ENCODE measurements at regions not wholly inside any gene's neighbourhood (a gene's known extent, or its start where the extent isn't known, plus 50 kb on each side); places are given as distances from the start of the nearest gene placed in this dataset.

DNA sequence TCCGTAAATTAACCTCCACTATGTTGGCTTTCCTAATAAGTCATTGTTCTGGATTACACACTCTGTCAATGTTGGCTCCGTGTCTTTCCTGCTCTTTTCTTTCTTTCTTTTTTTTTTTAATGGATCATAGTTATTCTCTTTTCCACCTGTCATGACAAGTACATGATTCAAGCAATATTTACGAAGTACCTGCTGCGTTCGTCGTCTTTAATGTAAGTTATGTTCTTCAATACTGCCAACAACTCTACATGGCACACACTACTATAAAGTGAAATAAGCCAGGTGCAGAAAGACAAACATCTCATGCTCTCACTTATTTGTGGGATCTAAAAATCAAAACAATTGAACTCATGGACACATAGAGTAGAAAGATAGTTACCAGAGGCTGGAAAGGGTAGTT lies 239.1 kb downstream of the SCG2 start:
- 95% methylated on average over 6 of the region's 6 CpGs; no CpG with 5 or more reads in 1 of the 2 experiments for WGBS, 2 experiments (ENCODE audit: extremely low coverage in 1 of 2, insufficient coverage in 1 of 2, insufficient read length in 1 of 2, insufficient replicate concordance in 2 of 2, low coverage in 1 of 2, low lambda C conversion rate in 2 of 2, missing lambda C conversion rate in 1 of 2)
- DNase-seq (ENCODE audit: low read depth in 1 of 2, low spot score in 2 of 2) (no peak), FAIRE-seq (no peak)
- no peak overlapping the region for H3K14ac ChIP-seq (ENCODE audit: insufficient read length)
- no peak overlapping the region for H3K23ac ChIP-seq (ENCODE audit: insufficient read length)
- H3K27me3 ChIP-seq (replicated peaks in 1 of 4; ENCODE audit: control insufficient read depth in 3 of 4, extremely low read depth in 1 of 4, insufficient read depth in 3 of 4, low read length in 3 of 4) = no peaks in the 10 kb centered on the region
- no peak overlapping the region for H3K4me3 ChIP-seq (ENCODE audit: extremely low read depth in 1 of 4, insufficient read depth in 2 of 4, low read depth in 3 of 4, low read length in 4 of 4)
- H4K8ac ChIP-seq (ENCODE audit: extremely low read depth, insufficient read depth, low read length) = no peak overlapping the region
- no peak overlapping the region for H2AFZ ChIP-seq (ENCODE audit: low read length)
- no peaks in the 10 kb centered on the region for H3K79me2 ChIP-seq (ENCODE audit: control insufficient read depth in 1 of 2, insufficient read depth in 2 of 2, low read length in 2 of 2)
- no peak overlapping the region for H2BK120ac ChIP-seq (replicated peaks; ENCODE audit: low read depth, low read length)
- H2BK5ac ChIP-seq (ENCODE audit: low read depth, low read length) = no peak overlapping the region
- no peak overlapping the region for H2AK5ac ChIP-seq (ENCODE audit: low read depth, low read length)
- H2BK12ac ChIP-seq (ENCODE audit: low read depth, low read length) = no peak overlapping the region
- H3K4ac ChIP-seq (replicated peaks; ENCODE audit: insufficient read length, low read depth, low read length) = no peak overlapping the region
- H3K56ac ChIP-seq (replicated peaks; ENCODE audit: insufficient read length, low read depth, low read length) = no peak overlapping the region
- POLR2A ChIA-PET (ENCODE audit: partially characterized antibody) = no interaction called here
- H3K9ac ChIP-seq (replicated peaks in 1 of 4; ENCODE audit: extremely low read depth in 1 of 4, low read depth in 3 of 4, low read length in 3 of 4) = no peak overlapping the region
- no peak overlapping the region for H4K91ac ChIP-seq (replicated peaks; ENCODE audit: insufficient read length, low read length)
- H3K27ac ChIP-seq (ENCODE audit: low read depth, low read length) = no peak overlapping the region
- H3K4me1 ChIP-seq (replicated peaks in 1 of 4; ENCODE audit: control insufficient read depth in 3 of 4, insufficient read depth in 4 of 4, low read length in 3 of 4) = no peaks in the 10 kb centered on the region
- no peak overlapping the region for H3K4me2 ChIP-seq (ENCODE audit: insufficient read depth in 1 of 2, low read depth in 2 of 2, low read length in 2 of 2)
- CTCF ChIA-PET (ENCODE audit: partially characterized antibody) = no interaction called here
- no peaks in the 10 kb centered on the region for H3K9me3 ChIP-seq (ENCODE audit: insufficient read depth in 2 of 2, low read depth in 1 of 2, low read length in 1 of 2)
- H3K79me1 ChIP-seq (ENCODE audit: low read depth, low read length) = no peaks in the 10 kb centered on the region
- H3K18ac ChIP-seq (ENCODE audit: extremely low read depth, low read length) = no peak overlapping the region
- no peaks in the 10 kb centered on the region for H3K23me2 ChIP-seq (ENCODE audit: low read depth, low read length)
- no peaks in the 10 kb centered on the region for H3K36me3 ChIP-seq (ENCODE audit: control insufficient read depth in 2 of 4, insufficient read depth in 4 of 4, low read length in 3 of 4)
- no peak overlapping the region for H4K5ac ChIP-seq (ENCODE audit: insufficient read length, low read depth, low read length)
- no peak overlapping the region for H2BK20ac ChIP-seq (ENCODE audit: low read length)
- H4K20me1 ChIP-seq (replicated peaks in 1 of 2; ENCODE audit: control insufficient read depth in 1 of 2, insufficient read depth in 2 of 2, low read length in 2 of 2) = no peaks in the 10 kb centered on the region
- no peak overlapping the region for H2BK15ac ChIP-seq (ENCODE audit: low read length)
- TF ChIP-seq YY1 (IDR thresholded peaks at IDR 0.05; ENCODE audit: low read depth, low read length) = no peak
- TF ChIP-seq, protein P1, sequence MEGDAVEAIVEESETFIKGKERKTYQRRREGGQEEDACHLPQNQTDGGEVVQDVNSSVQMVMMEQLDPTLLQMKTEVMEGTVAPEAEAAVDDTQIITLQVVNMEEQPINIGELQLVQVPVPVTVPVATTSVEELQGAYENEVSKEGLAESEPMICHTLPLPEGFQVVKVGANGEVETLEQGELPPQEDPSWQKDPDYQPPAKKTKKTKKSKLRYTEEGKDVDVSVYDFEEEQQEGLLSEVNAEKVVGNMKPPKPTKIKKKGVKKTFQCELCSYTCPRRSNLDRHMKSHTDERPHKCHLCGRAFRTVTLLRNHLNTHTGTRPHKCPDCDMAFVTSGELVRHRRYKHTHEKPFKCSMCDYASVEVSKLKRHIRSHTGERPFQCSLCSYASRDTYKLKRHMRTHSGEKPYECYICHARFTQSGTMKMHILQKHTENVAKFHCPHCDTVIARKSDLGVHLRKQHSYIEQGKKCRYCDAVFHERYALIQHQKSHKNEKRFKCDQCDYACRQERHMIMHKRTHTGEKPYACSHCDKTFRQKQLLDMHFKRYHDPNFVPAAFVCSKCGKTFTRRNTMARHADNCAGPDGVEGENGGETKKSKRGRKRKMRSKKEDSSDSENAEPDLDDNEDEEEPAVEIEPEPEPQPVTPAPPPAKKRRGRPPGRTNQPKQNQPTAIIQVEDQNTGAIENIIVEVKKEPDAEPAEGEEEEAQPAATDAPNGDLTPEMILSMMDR (IDR thresholded peaks at IDR 0.05; ENCODE audit: control extremely low read depth in 1 of 3, insufficient read depth in 1 of 3, low read depth in 1 of 3, low read length in 3 of 3) = no peak
- TF ChIP-seq SAP30 (IDR thresholded peaks at IDR 0.05; ENCODE audit: insufficient read depth, insufficient replicate concordance, low read length) = no peak
- no peak for TF ChIP-seq SRF (IDR thresholded peaks at IDR 0.05; ENCODE audit: low read depth, low read length)
- TF ChIP-seq SP4 (IDR thresholded peaks at IDR 0.05; ENCODE audit: low read length) = no peak
- TF ChIP-seq MAFK (IDR thresholded peaks at IDR 0.05; ENCODE audit: low read depth, low read length) = no peak
- no peak for TF ChIP-seq FOSL1 (IDR thresholded peaks at IDR 0.05; ENCODE audit: insufficient read depth, low read depth, low read length)
- TF ChIP-seq, protein P2, sequence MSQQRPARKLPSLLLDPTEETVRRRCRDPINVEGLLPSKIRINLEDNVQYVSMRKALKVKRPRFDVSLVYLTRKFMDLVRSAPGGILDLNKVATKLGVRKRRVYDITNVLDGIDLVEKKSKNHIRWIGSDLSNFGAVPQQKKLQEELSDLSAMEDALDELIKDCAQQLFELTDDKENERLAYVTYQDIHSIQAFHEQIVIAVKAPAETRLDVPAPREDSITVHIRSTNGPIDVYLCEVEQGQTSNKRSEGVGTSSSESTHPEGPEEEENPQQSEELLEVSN (IDR thresholded peaks at IDR 0.05) = no peak
- TF ChIP-seq CBX8 (IDR thresholded peaks at IDR 0.05; ENCODE audit: borderline replicate concordance, low read depth, low read length) = no peak
- no peak for TF ChIP-seq HDAC2 (IDR thresholded peaks at IDR 0.05; ENCODE audit: borderline replicate concordance in 1 of 2, low read depth in 2 of 2, low read length in 2 of 2)
- TF ChIP-seq, protein P3, sequence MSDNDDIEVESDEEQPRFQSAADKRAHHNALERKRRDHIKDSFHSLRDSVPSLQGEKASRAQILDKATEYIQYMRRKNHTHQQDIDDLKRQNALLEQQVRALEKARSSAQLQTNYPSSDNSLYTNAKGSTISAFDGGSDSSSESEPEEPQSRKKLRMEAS (IDR thresholded peaks at IDR 0.05) = no peak
- TF ChIP-seq JUN (IDR thresholded peaks at IDR 0.05; ENCODE audit: low read depth, low read length) = no peak

Measured in H1 (cell line).